ENCODE measurements at regions not wholly inside any gene's neighbourhood (a gene's known extent, or its start where the extent isn't known, plus 50 kb on each side); places are given as distances from the start of the nearest gene placed in this dataset.

DNA sequence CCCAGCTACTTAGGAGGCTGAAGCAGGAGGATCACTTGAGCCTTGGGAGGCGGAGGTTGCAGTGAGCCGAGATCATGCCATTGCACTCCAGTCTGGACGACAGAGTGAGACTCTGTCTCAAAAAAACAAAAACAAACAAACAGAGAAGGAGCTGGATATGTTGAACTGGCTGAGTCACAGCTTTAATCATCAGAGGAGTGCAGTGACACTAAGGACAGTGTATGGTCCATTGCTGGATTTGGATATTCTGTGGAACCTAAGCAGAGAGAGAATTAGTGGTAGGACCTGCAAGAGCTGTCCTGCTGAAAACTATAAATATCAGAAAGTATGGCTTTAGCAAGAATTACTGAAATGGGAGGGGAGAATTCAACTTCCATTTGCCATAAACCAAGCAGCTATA, 163.0 kb upstream of the PELI2 start:
- Histone ChIP-seq H3K27me3 (no peaks in the 10 kb centered on the region), H3K27ac (no peak overlapping the region), H3K9me3 (replicated peaks in 1 of 3) (no peaks in the 10 kb centered on the region), H3K4me3 (no peak overlapping the region), H3K36me3 (replicated peaks in 1 of 2) (no peaks in the 10 kb centered on the region), H3K4me1 (replicated peaks in 1 of 2) (no peaks in the 10 kb centered on the region)
- intact Hi-C loops (cut with DNase I) = no loop called here
- TF ChIP-seq, protein P1, sequence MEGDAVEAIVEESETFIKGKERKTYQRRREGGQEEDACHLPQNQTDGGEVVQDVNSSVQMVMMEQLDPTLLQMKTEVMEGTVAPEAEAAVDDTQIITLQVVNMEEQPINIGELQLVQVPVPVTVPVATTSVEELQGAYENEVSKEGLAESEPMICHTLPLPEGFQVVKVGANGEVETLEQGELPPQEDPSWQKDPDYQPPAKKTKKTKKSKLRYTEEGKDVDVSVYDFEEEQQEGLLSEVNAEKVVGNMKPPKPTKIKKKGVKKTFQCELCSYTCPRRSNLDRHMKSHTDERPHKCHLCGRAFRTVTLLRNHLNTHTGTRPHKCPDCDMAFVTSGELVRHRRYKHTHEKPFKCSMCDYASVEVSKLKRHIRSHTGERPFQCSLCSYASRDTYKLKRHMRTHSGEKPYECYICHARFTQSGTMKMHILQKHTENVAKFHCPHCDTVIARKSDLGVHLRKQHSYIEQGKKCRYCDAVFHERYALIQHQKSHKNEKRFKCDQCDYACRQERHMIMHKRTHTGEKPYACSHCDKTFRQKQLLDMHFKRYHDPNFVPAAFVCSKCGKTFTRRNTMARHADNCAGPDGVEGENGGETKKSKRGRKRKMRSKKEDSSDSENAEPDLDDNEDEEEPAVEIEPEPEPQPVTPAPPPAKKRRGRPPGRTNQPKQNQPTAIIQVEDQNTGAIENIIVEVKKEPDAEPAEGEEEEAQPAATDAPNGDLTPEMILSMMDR (IDR thresholded peaks at IDR 0.05) = no peak
- no peak for TF ChIP-seq POLR2A (IDR thresholded peaks at IDR 0.05)
- DNase-seq = no peak
- 48 to 54% (median 52%) methylated on average over 3 of the region's 3 CpGs for WGBS, 4 donors

DNA sequence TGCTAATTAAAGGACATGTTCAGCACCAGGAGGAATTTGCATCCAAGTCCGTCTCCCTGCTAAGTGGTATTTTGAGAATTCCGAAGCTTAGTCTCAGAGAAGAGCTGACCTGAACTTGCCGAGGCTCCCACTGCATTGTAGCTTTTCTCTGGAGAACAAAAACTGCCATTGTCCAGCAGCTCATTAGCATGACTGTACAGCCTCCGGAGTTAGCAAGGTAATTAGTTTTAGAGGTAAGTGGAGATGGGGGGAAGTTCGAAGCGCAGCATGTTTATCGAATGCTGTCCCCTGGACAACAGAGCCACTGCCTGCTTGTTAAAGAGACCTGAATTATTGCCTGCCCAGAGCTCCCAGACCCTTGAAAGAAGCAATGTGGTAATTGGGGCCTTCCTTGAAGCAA, 160.3 kb upstream of the PELI2 start:
- 42 to 50% (median 46%) methylated on average over 7 of the region's 7 CpGs for WGBS, 4 donors
- Histone ChIP-seq H3K4me1 (replicated peaks in 1 of 2) (no peaks in the 10 kb centered on the region), H3K4me3 (no peak overlapping the region), H3K27ac (no peak overlapping the region), H3K9me3 (replicated peaks in 1 of 3) (no peaks in the 10 kb centered on the region), H3K27me3 (no peaks in the 10 kb centered on the region), H3K36me3 (replicated peaks in 1 of 2) (no peaks in the 10 kb centered on the region)
- intact Hi-C loops (cut with DNase I) = no loop called here
- no peak for TF ChIP-seq POLR2A (IDR thresholded peaks at IDR 0.05)
- TF ChIP-seq, protein P1 (IDR thresholded peaks at IDR 0.05) = no peak
- DNase-seq = no peak

DNA sequence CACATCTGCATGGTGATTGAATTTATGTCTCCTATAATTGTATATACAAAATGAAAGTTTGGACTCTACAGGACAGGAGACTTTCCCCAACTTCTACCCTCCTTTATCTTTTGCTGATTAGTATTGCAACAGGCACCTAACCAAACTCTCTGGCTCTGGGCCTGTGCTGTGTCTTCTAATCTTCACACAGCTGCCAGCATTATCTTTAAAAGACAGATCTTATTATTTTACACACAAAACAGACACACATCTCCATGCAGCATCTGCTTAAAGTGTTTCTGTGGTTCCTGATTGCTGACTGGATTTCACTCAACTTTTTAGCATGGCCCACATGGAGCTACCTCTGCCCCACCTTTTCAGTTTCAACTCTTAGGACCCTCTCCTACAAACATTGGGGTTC, 154.9 kb upstream of the PELI2 start:
- TF ChIP-seq, protein P1 (IDR thresholded peaks at IDR 0.05) = no peak
- no peak for TF ChIP-seq POLR2A (IDR thresholded peaks at IDR 0.05)
- no peaks in the 10 kb centered on the region for H3K4me1 ChIP-seq (replicated peaks in 1 of 2)
- no peaks in the 10 kb centered on the region for H3K27me3 ChIP-seq
- DNase-seq = no peak
- H3K27ac ChIP-seq = no peak overlapping the region
- H3K4me3 ChIP-seq = no peak overlapping the region
- intact Hi-C loops (cut with DNase I) = no loop called here
- no peaks in the 10 kb centered on the region for H3K9me3 ChIP-seq (replicated peaks in 1 of 3)
- H3K36me3 ChIP-seq (replicated peaks in 1 of 2) = no peaks in the 10 kb centered on the region

DNA sequence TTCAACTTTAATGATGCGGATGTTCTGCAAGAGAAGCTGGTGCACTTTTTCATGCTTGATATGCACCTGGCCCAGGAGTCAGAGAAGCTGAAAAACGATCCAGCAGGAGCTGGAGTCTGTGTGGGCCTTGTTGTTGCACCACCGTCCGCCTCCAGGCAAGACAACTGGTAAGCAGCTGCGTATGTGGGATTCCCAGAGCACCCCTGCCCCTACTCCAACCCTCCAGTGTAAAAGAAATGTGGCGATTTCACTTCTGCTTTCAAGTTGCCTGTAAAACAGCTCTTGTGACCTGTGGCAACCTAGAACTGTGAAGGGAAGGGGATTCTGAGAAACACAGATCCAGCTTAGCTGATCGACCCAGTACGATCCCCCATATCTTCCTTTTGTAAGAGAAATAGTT, 154.1 kb upstream of the PELI2 start:
- Histone ChIP-seq H3K27me3 (no peaks in the 10 kb centered on the region), H3K27ac (no peak overlapping the region), H3K36me3 (replicated peaks in 1 of 2) (no peaks in the 10 kb centered on the region), H3K9me3 (replicated peaks in 1 of 3) (no peaks in the 10 kb centered on the region), H3K4me3 (no peak overlapping the region), H3K4me1 (replicated peaks in 1 of 2) (no peaks in the 10 kb centered on the region)
- intact Hi-C loops (cut with DNase I) = no loop called here
- TF ChIP-seq, protein P1 (IDR thresholded peaks at IDR 0.05) = no peak
- no peak for TF ChIP-seq POLR2A (IDR thresholded peaks at IDR 0.05)
- DNase-seq = no peak
- 74 to 84% (median 78%) methylated on average over 8 of the region's 8 CpGs for WGBS, 4 donors

Measured in adrenal gland (tissue), 9 donors.